Activated CD4-positive, CD25-positive, alpha-beta regulatory T cell treated with anti-CD3 and anti-CD28 coated beads, Interleukin-2, amount 50 U/mL, for 24 hours (primary cell): ENCODE measurements at regions not wholly inside any gene's neighbourhood (a gene's known extent, or its start where the extent isn't known, plus 50 kb on each side); places are given as distances from the start of the nearest gene placed in this dataset.

Experiments used
- ATAC-seq, 2 donors: fragments of 150-1000 bp; cut with Tn5 transposase; one replicate each; pipeline ENCODE4 v1.10.0; 2021; ENCODE audit warnings: mild to moderate bottlenecking in 1 of 2, moderate library complexity in 1 of 2

- no peak for ATAC-seq
Measured at GRCh38 chr12:124393831-124394230, 98.9 kb downstream of the RFLNA start.

GRCh38 chr12:124393414-124393790 is 98.5 kb downstream of the RFLNA start:
- ATAC-seq = no peak

- no peak for ATAC-seq
Measured at GRCh38 chr12:124392667-124393413, 97.9 kb downstream of the RFLNA start.

GRCh38 chr12:124392271-124392666 is 97.4 kb downstream of the RFLNA start:
- ATAC-seq = no peak

GRCh38 chr12:124391340-124392261 is 96.7 kb downstream of the RFLNA start:
- peak; percentile 44 to 45 for ATAC-seq

GRCh38 chr12:124390442-124391097 is 95.7 kb downstream of the RFLNA start:
- ATAC-seq = no peak

- no peak for ATAC-seq
Measured at GRCh38 chr12:124389725-124390441, 95.0 kb downstream of the RFLNA start.

- peak; percentile 70 to 71 for ATAC-seq
Measured at GRCh38 chr12:124389138-124389724, 94.3 kb downstream of the RFLNA start.

- ATAC-seq = peak; percentile 37 to 49
Measured at GRCh38 chr12:124388679-124389137, 93.8 kb downstream of the RFLNA start.

- ATAC-seq = no peak
Measured at GRCh38 chr12:124388038-124388671, 93.3 kb downstream of the RFLNA start.

GRCh38 chr12:124387528-124387911 is 92.6 kb downstream of the RFLNA start:
- ATAC-seq = no peak

GRCh38 chr12:124386661-124387527 is 92.0 kb downstream of the RFLNA start:
- no peak for ATAC-seq

GRCh38 chr12:124386059-124386458 is 91.2 kb downstream of the RFLNA start:
- no peak for ATAC-seq

- ATAC-seq = no peak
Measured at GRCh38 chr12:124385219-124385969, 90.5 kb downstream of the RFLNA start.

- no peak for ATAC-seq
Measured at GRCh38 chr12:124384299-124384894, 89.5 kb downstream of the RFLNA start.

- no peak for ATAC-seq
Measured at GRCh38 chr12:124383028-124383427, 88.1 kb downstream of the RFLNA start.

GRCh38 chr12:124381456-124382296 is 86.8 kb downstream of the RFLNA start:
- ATAC-seq = no peak

- ATAC-seq = no peak
Measured at GRCh38 chr12:124380796-124381455, 86.0 kb downstream of the RFLNA start.
